Peyer's patch (tissue), 4 donors: ENCODE measurements at regions not wholly inside any gene's neighbourhood (a gene's known extent, or its start where the extent isn't known, plus 50 kb on each side); places are given as distances from the start of the nearest gene placed in this dataset.

Source experiments
- DNase-seq, 3 donors: peaks; one replicate each; pipeline ENCODE4 v3.0.0-alpha.2; 2017 to 2019
- H3K27ac ChIP-seq, 4 donors: fragments of 200-600 bp; sonication (generic); one replicate each; pipeline ENCODE4 v1.5.1; 2016 to 2019
- H3K27me3 ChIP-seq, 2 donors: fragments of 200-600 bp; sonication (generic); one replicate each; pipeline ENCODE4 v1.5.1; 2019
- H3K36me3 ChIP-seq, 3 donors: fragments of 200-600 bp; sonication (generic); one replicate each; pipeline ENCODE4 v1.5.1; 2016 to 2019
- H3K4me1 ChIP-seq, 4 donors: fragments of 200-600 bp; sonication (generic); one replicate each; pipeline ENCODE4 v1.5.1; 2016 to 2019
- H3K4me3 ChIP-seq, 4 donors: fragments of 200-600 bp; sonication (generic); 1 replicate in 3 of 4; 2 replicates in 1 of 4; pipeline ENCODE4 v1.5.1; 2016 to 2019; ENCODE audit warnings: mild to moderate bottlenecking in 1 of 4
- H3K9me3 ChIP-seq, 4 donors: fragments of 200-600 bp; sonication (generic); one replicate each; pipeline ENCODE4 v1.5.1; 2016 to 2019; ENCODE audit warnings: mild to moderate bottlenecking in 1 of 4
- CTCF ChIP-seq, 6 experiments: fragments of 450-650 bp in 4 of 6; fragments of 200-600 bp in 2 of 6; sonication (generic) in 1 of 6; IDR thresholded peaks; one replicate each; pipeline ENCODE4 v1.5.1; 2017 to 2019; ENCODE audit warnings: antibody characterized with exemption in 6 of 6, mild to moderate bottlenecking in 3 of 6, moderate library complexity in 1 of 6
- POLR2A ChIP-seq, 2 donors: fragments of 450-650 bp; IDR thresholded peaks; one replicate each; pipeline ENCODE4 v1.5.1; 2017; ENCODE audit warnings: antibody characterized with exemption in 2 of 2, mild to moderate bottlenecking in 2 of 2, moderate library complexity in 2 of 2

- no peak for TF ChIP-seq POLR2A (IDR thresholded peaks at IDR 0.05)
- no peak for TF ChIP-seq CTCF (IDR thresholded peaks at IDR 0.05)
- Histone ChIP-seq H3K27ac (no peak overlapping the region), H3K4me1 (no peaks in the 10 kb centered on the region), H3K9me3 (no peaks in the 10 kb centered on the region), H3K27me3 (no peaks in the 10 kb centered on the region), H3K36me3 (no peaks in the 10 kb centered on the region), H3K4me3 (no peak overlapping the region)
- no peak for DNase-seq
Measured at GRCh38 chr4:144355811-144356757, 215.6 kb upstream of the GYPA start.

- H3K4me3 ChIP-seq, result no peak overlapping the region
- no peaks in the 10 kb centered on the region for H3K4me1 ChIP-seq
- no peak for DNase-seq
- H3K27me3 ChIP-seq, result no peaks in the 10 kb centered on the region
- no peaks in the 10 kb centered on the region for H3K9me3 ChIP-seq
- H3K36me3 ChIP-seq, result no peaks in the 10 kb centered on the region
- H3K27ac ChIP-seq, result no peak overlapping the region
- TF ChIP-seq CTCF (IDR thresholded peaks at IDR 0.05) (no peak), POLR2A (IDR thresholded peaks at IDR 0.05) (no peak)
Measured at GRCh38 chr4:144356941-144357381, 216.4 kb upstream of the GYPA start.

- no peak for DNase-seq
- Histone ChIP-seq H3K27me3 (no peaks in the 10 kb centered on the region), H3K36me3 (no peaks in the 10 kb centered on the region), H3K9me3 (no peaks in the 10 kb centered on the region), H3K4me3 (no peak overlapping the region), H3K27ac (no peak overlapping the region), H3K4me1 (no peaks in the 10 kb centered on the region)
- TF ChIP-seq CTCF (IDR thresholded peaks at IDR 0.05) (no peak), POLR2A (IDR thresholded peaks at IDR 0.05) (no peak)
Measured at GRCh38 chr4:144357975-144358374, 217.5 kb upstream of the GYPA start.

GRCh38 chr4:144360146-144360793 is 219.8 kb upstream of the GYPA start:
- Histone ChIP-seq H3K4me1 (no peaks in the 10 kb centered on the region), H3K27me3 (no peaks in the 10 kb centered on the region), H3K27ac (no peak overlapping the region), H3K9me3 (no peaks in the 10 kb centered on the region), H3K36me3 (no peaks in the 10 kb centered on the region), H3K4me3 (no peak overlapping the region)
- no peak for TF ChIP-seq CTCF (IDR thresholded peaks at IDR 0.05)
- TF ChIP-seq POLR2A (IDR thresholded peaks at IDR 0.05), result no peak
- no peak for DNase-seq

- no peak for DNase-seq
- no peak overlapping the region for H3K27ac ChIP-seq
- no peak overlapping the region for H3K4me3 ChIP-seq
- no peak for TF ChIP-seq POLR2A (IDR thresholded peaks at IDR 0.05)
- TF ChIP-seq CTCF (IDR thresholded peaks at IDR 0.05), result no peak
- H3K36me3 ChIP-seq, result no peaks in the 10 kb centered on the region
- no peaks in the 10 kb centered on the region for H3K27me3 ChIP-seq
- no peaks in the 10 kb centered on the region for H3K9me3 ChIP-seq
- H3K4me1 ChIP-seq, result no peaks in the 10 kb centered on the region
Measured at GRCh38 chr4:144362366-144362765, 221.8 kb upstream of the GYPA start.
